Endothelial cell of hepatic sinusoid (primary cell): ENCODE measurements at regions not wholly inside any gene's neighbourhood (a gene's known extent, or its start where the extent isn't known, plus 50 kb on each side); places are given as distances from the start of the nearest gene placed in this dataset.

Experiments
- in situ Hi-C: cut with HindIII; loops from 2 replicates; pipeline ENCODE4 v1.10.0; 2017; ENCODE audit warnings: low sequenced_read_pairs

DNA sequence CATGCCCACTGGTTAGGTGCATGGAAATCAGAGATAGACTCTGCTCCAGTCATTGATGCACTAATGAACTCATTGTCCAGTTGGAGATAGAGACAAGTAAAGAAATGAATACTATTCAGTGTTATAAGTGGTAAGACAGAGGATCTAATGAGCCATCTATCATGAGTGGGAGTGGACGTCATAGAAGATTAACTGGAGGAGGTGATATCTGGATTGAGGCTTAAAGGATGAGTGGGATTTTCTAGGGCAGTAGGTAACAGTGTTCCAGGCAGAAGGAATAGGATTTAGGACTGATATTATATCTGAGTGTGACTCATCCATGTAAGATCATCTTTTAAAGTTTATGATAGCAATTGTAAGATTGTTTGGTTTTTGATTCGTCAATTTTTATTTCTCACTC lies 152.2 kb upstream of the CSNK1A1L start:
- in situ Hi-C loops = no loop called here

DNA sequence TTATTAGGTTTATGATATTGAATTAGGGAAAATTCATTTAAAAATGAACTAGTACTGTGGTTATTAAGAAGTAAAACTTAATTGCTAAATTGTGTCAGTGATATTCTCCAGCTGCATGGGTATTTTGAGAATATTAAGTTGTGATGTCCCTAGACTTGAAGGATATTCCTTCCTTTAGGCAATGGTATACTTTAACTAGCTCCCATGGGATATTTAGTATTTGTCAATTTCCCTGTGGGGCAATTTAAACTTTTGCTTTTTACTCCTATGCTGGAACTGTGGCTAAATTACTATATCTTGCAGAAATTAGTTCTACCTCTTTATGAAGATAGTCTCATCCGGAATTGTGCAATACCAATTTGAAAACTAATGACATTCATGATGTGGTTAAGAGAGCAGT lies 151.6 kb upstream of the CSNK1A1L start:
- in situ Hi-C loops = no loop called here

DNA sequence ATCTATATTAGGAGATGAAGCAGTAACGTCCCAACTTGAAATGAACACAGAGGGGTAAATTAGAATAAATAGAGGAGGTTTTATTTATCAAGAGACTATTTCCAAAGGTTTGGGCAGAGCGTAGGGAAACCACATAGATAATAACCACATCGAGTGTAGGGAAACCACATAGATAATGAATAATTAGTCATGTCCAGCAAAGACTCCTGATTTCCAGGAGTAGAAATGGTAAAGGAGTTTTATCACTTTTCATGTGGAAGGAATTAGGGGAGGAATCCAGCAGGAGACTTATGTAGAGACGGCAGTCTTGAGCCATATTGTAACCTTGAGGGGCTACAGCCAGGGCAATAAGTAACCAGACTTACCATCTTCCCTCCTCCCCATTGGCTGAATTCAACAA lies 136.3 kb upstream of the CSNK1A1L start:
- in situ Hi-C loops = no loop called here

DNA sequence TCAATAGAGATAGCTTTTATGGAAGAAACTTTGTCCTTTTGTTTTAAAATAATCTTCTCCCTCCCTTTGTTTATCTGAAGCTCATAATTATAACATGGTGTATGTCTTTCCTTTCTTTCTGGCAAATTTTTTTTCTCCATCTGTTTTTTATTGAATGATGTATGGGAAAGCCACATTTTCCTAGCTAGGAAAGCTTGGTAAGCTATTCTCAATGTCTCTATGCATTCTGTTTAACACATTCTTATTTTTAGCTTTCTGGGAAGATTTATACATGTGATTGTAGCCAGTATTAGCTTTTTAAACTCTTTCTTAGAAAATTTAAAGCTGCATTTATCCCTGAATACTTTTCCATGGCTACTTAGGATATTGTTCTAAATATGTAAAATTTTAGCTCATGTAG lies 124.9 kb upstream of the CSNK1A1L start:
- in situ Hi-C loops = no loop called here

DNA sequence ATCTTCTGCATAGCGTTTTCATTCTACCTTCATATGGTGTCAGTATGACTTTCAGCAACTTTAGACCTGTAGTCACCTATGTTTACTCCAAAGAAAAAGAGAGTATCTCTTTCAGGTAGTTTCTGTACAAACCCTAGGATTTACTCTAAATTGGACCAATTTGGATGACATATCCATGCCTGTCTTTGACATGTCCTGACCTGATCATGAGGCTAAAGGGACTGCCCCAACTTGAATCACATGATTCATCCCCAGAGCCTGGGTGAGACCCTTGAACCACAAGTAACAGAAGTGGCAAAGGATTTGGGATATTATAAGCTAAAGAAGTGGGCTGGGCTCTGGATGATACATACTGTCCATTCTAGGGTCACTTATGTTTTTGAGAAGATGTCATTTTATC lies 124.5 kb upstream of the CSNK1A1L start:
- in situ Hi-C loops = no loop called here

DNA sequence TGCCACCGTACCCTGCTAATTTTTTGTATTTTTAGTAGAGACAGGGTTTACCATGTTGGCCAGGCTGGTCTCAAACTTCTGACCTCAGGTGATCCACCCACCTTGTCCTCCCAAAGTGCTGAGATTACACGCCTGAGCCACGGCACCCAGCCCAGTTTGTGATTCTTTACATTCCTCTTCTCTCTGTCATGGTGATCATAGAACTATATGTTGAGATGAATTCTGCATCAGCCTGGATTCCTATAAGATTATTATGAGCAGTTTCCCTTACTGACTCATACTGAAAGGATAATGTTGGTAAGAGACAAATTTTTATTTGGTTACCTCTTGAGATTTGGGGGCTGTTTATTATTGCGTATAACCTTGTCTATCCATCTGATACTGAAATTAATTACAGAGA lies 121.5 kb upstream of the CSNK1A1L start:
- in situ Hi-C loops = no loop called here

DNA sequence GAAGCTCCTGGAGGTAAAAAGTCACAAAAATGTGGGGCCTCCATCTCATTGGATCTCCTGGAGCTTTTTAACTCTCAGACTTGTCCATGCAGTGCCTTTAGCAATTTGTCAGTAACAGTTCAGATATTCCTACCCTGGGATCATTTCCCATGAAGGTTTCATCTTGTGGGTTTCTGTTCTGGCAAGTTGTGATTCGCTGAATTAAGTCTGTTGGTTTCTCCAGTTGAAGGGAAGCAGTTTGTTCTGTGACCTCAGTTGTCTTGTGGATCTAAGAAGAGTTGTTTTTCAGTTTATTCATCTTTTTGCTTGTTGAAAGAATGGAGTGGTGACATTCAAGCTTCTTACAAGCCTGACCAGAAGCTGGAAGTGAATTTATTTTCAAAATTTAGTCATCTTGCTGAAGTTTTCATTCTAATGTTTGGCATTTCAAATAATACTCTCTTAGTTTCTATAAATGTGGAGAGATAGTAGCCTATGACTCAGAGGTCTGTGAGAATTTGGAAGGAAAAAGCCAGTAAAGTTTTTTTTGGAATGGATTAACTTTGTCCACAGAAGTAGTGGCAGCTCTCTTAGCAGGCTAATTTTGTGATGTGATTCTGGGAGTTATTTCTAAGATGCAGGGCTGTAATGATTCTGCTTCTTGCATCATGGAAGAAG lies 120.1 kb upstream of the CSNK1A1L start:
- in situ Hi-C loops = no loop called here

DNA sequence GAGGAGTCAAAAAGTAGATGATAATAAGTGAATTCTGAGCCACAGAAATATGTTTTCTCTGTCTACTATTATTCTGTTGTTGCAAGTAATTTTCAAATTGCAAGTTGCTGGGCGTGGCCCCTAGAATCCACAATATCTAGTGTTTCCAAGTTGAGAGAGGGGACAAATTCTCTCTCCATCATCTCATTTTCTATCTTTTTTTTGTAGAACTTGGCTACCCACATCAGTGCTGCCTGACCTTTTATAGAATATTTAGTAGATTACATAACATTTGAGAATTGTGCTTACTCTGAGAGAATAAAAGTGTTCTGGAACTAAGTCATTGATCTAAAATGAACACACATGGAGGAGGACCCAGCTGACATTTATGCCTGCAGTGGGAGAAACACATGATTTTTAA lies 110.9 kb upstream of the CSNK1A1L start:
- in situ Hi-C loops = no loop called here

DNA sequence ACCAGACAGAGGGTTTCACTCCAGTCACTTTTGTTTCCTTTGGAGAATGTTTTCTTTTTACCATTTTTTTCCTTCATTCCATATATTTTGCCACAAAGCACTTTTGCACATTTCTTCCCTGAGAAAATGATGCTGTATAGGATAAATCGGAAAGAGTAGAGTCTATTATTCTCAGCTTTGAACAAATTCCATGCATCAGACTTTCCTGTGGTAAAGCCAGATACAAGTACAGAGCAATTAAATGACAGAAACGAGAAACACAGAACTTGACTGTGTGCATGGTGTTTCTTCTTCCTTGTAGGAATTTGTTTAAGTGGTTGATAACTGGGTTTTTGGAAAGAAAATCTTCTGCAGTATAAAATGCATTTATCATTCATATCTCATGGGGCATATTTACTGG lies 107.4 kb upstream of the CSNK1A1L start:
- in situ Hi-C loops = no loop called here

DNA sequence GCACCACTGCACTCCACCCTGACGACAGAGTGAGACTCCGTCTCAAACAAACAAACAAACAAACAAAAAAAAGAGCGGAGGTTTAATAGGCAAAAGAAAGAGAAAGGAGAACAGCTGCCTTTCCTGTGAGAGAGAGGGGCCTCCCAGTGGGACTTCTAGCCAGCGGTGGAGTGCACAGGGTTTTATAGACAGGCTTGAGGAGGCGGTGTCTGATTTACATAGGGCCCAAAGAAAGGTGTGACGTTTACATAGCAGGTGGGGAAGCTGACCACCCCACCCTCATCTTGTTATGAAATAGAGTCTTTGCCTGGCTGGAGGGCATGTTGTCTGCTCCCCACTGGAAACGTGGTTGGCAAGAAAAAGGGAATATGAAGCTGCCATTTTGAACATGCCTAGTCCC lies 106.0 kb upstream of the CSNK1A1L start:
- in situ Hi-C loops = no loop called here

DNA sequence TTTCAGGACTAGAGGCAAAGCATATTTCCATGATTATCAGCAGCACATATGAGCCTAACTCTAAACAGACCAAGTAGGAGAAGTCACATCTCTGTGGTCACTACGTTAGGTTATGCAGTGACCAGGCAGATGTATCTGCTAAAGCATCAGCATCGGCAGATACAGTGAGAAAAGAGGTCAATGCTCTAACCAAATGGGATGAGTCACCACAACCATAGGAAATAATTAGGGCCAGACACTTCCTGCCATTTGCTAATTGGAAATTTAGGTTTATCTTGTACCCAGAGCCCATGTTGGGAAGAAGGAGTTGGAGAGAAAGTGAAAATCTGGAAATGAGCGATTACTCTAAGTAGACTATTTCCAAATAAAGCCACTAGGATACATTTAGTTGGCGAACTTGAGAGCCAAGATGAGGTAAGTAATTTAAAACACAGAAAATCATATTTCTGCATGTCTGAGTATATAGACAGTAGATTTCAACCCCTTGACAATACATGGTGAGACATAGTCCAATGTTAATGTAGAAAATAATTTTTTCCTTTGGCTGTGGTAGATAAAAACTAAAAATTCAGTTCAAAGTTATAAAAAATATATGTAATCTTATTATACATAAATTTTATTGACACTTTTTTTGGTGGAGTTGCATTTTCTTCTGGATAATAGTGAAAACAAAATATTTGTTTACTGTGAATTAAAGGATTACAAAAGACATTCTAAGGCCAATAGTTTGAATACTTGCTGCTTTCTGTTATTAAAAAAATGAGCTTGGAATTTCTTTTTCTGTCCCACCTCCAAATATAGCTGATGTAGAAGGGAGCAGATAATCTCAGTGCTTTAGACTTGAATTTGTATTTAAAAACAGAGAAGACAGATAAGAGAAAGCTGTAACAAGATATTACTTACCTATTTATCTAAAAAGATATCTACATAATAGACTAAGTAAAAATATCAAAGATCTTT lies 104.4 kb upstream of the CSNK1A1L start:
- in situ Hi-C loops = no loop called here

DNA sequence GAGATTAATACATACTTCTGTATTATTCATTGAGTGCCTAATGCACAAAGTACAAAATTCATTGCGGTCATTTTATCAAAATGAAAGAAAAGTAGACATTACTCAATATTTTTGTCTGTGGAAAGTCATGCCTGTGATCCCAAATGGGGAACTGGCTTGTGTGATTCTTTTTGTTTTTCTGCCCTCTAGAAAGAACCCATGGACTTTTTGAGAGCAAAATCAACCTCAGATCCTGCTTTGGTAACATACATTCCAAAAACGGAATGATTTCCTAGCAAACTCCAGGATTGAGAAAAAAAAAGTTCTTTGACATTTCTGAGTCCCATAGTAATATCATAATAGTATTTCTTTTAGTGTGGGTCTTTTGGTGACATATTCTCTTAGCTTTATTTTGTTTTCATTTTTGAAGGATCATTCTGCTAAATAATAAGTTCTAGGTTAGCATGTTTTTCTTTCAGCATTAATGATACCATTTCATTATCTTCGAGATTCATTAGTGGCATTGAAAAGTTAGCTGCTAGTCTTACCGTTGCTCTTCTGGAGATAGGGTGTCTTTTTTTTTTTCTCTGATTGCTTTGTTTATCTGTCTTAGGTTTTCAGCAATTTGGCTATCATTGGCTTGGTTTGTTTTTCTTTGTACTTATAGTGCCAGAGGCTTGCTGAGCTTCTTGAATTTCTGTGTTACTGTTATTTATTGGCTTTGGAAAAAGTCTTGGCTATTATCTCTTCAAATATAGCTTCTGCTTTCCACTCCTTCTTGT lies 102.4 kb upstream of the CSNK1A1L start:
- in situ Hi-C loops = no loop called here

DNA sequence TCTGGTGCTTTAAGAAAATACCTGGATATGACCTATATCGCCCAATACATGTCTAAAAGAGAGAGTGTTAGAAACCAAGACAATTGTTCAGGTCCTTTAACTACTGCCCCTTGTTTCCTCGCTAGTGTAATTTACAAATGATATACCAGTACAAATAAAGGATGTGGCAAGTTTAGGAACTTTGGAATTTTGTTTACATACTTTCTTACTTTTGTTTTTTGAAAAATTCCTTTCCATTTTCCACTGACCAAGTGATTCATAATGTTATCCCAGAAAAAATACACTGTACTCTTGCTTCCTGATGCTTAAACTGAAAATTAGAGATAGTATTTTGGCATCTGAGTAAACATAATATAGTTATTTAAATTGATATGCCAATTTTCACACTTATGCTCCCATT lies 96.8 kb upstream of the CSNK1A1L start:
- in situ Hi-C loops = no loop called here

DNA sequence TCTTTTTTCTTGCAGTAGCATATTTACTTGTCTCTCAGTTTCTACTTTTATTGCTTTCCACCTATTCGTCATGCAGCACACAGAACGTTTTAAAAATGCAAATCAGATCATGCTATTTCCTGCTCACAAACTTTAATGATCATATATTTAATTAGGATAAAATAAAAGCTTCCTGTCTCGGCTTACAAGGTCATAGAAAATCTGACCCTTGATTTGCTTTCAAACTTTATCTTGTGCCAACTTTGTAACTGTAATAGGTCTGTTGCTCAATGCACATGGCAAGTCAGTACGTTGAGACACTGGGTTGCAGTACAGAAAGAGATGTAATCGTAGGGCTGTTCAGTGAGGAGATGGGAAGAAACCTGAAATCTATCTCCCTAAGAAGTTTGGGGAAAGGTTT lies 95.6 kb upstream of the CSNK1A1L start:
- in situ Hi-C loops = no loop called here

DNA sequence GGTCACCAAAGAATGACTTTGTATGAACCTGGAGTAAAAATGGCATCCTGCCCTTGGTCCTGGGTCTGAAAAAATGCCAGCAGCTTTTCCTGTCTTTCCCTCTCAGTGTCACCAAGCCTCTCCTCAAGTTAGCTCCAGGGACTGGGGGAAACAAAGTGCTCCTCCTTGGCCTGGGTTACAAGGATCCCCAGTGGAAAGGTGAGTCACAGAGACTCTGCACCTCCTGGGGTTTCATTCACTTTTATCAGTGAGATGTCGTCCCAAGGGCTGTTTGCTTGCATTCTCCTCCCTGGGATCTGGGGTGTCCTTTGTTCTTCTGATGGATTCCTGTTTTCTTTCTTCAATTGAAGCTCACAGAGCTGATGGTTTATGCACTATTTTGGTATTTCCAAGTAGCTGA lies 93.2 kb upstream of the CSNK1A1L start:
- in situ Hi-C loops = no loop called here

DNA sequence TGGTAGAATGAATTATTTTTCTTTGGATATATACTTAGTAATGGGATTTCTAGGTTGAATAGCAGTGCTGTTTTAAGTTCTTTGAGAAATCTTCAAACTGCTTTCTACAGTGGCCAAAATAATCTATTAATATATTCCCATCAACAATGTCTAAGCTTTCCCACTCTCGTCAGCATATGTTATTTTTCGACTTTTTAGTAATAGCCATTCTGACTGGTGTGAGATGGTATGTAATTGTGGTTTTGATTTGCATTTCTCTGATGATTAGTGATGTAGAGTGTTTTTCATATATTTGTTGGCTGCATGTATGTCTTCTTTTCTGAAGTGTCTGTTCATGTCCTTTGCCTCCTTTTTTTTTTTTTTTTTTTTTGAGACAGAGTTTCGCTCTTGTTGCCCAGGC lies 90.2 kb upstream of the CSNK1A1L start:
- in situ Hi-C loops = no loop called here

DNA sequence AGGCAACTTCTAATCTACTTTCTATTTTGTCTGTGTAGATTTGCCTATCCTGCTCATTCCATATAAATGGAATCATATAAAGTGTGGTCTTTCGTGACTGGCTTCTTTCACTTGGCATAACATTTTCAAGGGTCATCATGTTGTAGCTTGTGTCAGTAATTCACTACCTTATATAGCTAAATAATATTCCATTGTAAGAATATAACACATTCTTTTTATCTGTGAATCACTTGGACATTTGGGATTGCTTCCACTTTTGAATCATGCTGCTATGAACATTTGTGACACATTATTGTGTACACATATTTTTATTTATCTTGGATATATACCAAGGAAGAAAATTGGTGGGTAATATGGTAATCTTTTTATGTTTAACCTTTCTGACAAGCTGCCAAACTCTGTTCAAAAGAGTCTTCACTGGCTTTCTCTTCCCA lies 89.0 kb upstream of the CSNK1A1L start:
- in situ Hi-C loops = no loop called here

DNA sequence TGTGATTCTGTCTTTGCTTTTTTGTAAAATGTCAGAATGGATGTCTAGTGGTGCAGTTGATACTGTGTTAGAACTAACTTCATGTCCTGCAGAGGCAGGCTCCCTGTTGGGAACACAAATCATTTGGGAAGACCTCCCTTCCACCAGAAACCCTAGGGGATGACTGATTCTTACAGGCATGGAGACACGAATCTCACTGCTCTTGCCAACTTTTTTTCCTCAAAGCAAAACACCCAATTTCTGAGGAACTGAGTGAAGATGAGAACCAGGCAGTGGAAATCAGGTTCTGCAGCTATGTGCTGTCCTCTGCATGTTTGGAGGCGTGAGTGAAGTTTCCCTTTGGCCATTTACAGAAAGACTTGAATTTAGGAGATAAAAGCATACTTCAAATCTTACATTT lies 87.5 kb upstream of the CSNK1A1L start:
- in situ Hi-C loops = no loop called here

DNA sequence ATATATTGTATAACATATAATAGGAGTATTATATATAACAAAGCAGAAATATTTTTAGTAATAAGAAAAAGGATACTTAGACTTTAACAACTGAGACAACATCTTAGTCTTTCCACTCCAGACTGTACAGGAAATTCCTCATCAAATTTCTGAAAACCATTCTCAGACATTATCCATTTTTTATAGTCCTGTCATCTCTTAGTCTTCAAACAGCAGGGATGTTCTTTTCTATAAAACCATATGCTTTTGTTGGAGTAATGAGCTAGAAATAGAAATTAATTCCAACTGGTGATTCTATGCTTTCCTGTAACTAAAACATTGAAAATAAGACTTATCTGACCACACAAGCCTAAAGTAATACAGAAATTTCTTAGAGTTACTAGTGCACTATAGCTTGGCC lies 82.2 kb upstream of the CSNK1A1L start:
- in situ Hi-C loops = no loop called here

DNA sequence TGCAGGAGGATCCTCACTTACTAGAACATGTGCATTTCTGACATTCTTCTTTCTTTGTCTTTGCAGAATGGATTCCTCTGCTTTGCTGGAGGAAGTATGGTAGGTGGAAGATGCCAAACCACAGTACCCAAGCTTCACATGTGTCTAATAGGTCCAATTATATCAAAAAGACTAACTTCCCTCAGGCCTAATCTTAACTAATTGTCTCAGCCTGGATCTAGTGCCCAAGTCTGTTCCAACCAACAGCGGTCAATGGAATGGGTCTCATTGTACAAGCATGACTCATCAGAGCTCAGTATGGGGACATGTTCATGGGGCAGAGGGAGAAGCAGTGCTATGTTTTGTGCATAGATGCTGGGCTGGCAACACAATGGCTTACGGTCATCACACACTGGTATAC lies 81.6 kb upstream of the CSNK1A1L start:
- in situ Hi-C loops = no loop called here

DNA sequence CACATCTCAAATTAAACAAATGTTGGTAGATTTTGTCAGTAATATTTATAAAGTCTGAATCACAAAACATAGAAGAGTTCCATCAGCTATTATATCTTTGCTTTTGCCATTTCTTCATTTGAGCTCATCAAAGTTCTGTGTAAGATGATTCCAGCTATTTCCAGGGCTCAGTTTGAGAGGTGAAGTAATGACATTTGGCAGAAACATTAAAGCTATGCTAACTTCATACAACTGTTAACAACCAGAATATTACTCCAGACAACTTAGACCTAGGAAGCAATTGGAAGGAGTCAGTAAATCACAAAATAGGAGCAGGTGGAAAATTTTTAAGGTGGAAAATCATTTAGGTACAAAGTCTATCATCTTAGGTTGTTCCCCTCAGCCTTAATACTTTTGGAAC lies 76.2 kb upstream of the CSNK1A1L start:
- in situ Hi-C loops = no loop called here

DNA sequence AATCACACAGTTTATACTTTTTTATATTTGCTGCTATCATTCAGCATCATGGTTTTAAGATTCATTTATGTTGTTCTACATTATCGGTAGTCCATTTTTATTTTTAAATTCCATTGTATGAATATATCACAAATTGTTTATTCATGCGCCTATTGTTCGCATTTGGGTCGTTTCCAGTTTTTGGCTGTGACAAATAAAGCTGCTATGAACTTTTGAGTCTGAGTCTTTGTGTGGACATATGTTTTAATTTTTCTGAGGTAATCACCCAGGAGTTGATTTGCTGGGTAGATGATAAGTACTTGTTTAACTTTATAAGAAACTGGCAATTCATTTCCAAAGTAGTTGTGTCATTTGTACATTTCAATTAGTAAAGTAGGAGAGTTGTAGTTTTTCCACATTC lies 74.2 kb upstream of the CSNK1A1L start:
- in situ Hi-C loops = no loop called here
